Breast epithelium (tissue), 3 donors: ENCODE measurements at regions not wholly inside any gene's neighbourhood (a gene's known extent, or its start where the extent isn't known, plus 50 kb on each side); places are given as distances from the start of the nearest gene placed in this dataset.

ENCODE experiments used
- CTCF ChIP-seq, 3 donors: fragments of 450-650 bp; IDR thresholded peaks; one replicate each; pipeline ENCODE4 v1.5.1; 2016 to 2017; ENCODE audit warnings: antibody characterized with exemption in 3 of 3, mild to moderate bottlenecking in 3 of 3, moderate library complexity in 3 of 3
- POLR2A ChIP-seq: fragments of 450-650 bp; IDR thresholded peaks from one replicate; pipeline ENCODE4 v1.6.1; 2016; ENCODE audit warnings: antibody characterized with exemption, mild to moderate bottlenecking, moderate library complexity
- POLR2AphosphoS5 ChIP-seq, 3 donors: sonication (generic); formaldehyde crosslinking; IDR thresholded peaks; one replicate each; pipeline ENCODE4 v1.6.1; 2017; ENCODE audit warnings: antibody characterized with exemption in 3 of 3

- no peak for TF ChIP-seq CTCF (IDR thresholded peaks at IDR 0.05)
- no peak for TF ChIP-seq POLR2A
- no peak for TF ChIP-seq POLR2AphosphoS5 (IDR thresholded peaks at IDR 0.05)
Measured at GRCh38 chr18:76202322-76202721, 292.7 kb downstream of the ZNF516 start.
